ENCODE measurements at regions not wholly inside any gene's neighbourhood (a gene's known extent, or its start where the extent isn't known, plus 50 kb on each side); places are given as distances from the start of the nearest gene placed in this dataset.

- ATAC-seq = no peak
- 69 to 75% (median 72%) methylated on average over 3 of the region's 3 CpGs for WGBS, 4 donors
- TF ChIP-seq POLR2A (IDR thresholded peaks at IDR 0.05) = no peak
- no peak for TF ChIP-seq CTCF (IDR thresholded peaks at IDR 0.05)
- H3K4me3 ChIP-seq = no peak overlapping the region
- H3K9me3 ChIP-seq = no peaks in the 10 kb centered on the region
- no peak for DNase-seq
- intact Hi-C loops (cut with DNase I) = no loop called here
- H3K4me1 ChIP-seq = no peaks in the 10 kb centered on the region
- no peaks in the 10 kb centered on the region for H3K36me3 ChIP-seq
- H3K27ac ChIP-seq = no peak overlapping the region
- H3K27me3 ChIP-seq = no peaks in the 10 kb centered on the region
These were observed 892.2 kb downstream of the SI start for GRCh38 chr3:164186095-164186494.

- no peak overlapping the region for H3K4me3 ChIP-seq
- WGBS, 4 donors = 86 to 90% (median 88%) methylated on average over 17 to 26 of the region's 26 CpGs; no CpG with 5 or more reads in 1 of the 4 donors
- no peaks in the 10 kb centered on the region for H3K4me1 ChIP-seq
- intact Hi-C loops (cut with DNase I) = no loop called here
- ATAC-seq (no peak), DNase-seq (no peak)
- H3K9me3 ChIP-seq = peaks cover 0 to 10% (median 0%) of the 10 kb centered on the region in 12 donors
- TF ChIP-seq POLR2A (IDR thresholded peaks at IDR 0.05) (no peak), CTCF (IDR thresholded peaks at IDR 0.05) (no peak)
- H3K36me3 ChIP-seq = no peaks in the 10 kb centered on the region
- H3K27me3 ChIP-seq = no peaks in the 10 kb centered on the region
- H3K27ac ChIP-seq = no peak overlapping the region
These were observed 899.1 kb downstream of the SI start for GRCh38 chr3:164179110-164179774.

GRCh38 chr3:164174059-164174458, 904.2 kb downstream of the SI start:
- no peak for DNase-seq
- H3K4me1 ChIP-seq = no peaks in the 10 kb centered on the region
- ATAC-seq = no peak
- no peaks in the 10 kb centered on the region for H3K36me3 ChIP-seq
- H3K27ac ChIP-seq = no peak overlapping the region
- no peak overlapping the region for H3K4me3 ChIP-seq
- H3K9me3 ChIP-seq = peaks cover 0 to 10% (median 0%) of the 10 kb centered on the region in 12 donors
- no peaks in the 10 kb centered on the region for H3K27me3 ChIP-seq
- intact Hi-C loops (cut with DNase I) = no loop called here
- WGBS, 4 donors = 49 to 57% (median 52%) methylated on average over 1 of the region's 1 CpG
- TF ChIP-seq POLR2A (IDR thresholded peaks at IDR 0.05) (no peak), CTCF (IDR thresholded peaks at IDR 0.05) (no peak)

GRCh38 chr3:164155400-164155799, 922.9 kb downstream of the SI start:
- Histone ChIP-seq H3K9me3 (peaks cover 0 to 24% (median 7%) of the 10 kb centered on the region in 12 donors), H3K36me3 (no peaks in the 10 kb centered on the region), H3K4me1 (no peaks in the 10 kb centered on the region), H3K27ac (no peak overlapping the region), H3K27me3 (no peaks in the 10 kb centered on the region), H3K4me3 (no peak overlapping the region)
- no peak for TF ChIP-seq POLR2A (IDR thresholded peaks at IDR 0.05)
- no peak for TF ChIP-seq CTCF (IDR thresholded peaks at IDR 0.05)
- no peak for DNase-seq
- no peak for ATAC-seq
- 85 to 95% (median 89%) methylated on average over 1 of the region's 1 CpG for WGBS, 4 donors
- intact Hi-C loops (cut with DNase I) = loop anchor here in 1 of 10 donors (5.0 kb wide), 1 partner anchor 423 kb away; no protein-coding TSS in a partner anchor

All from heart left ventricle (tissue), 16 donors.